SK-N-SH (cell line): ENCODE measurements at regions not wholly inside any gene's neighbourhood (a gene's known extent, or its start where the extent isn't known, plus 50 kb on each side); places are given as distances from the start of the nearest gene placed in this dataset.

Source experiments
- CTCF ChIA-PET: fragments of 300-600, 350-600 bp; formaldehyde crosslinking; extraction: SDS; loops from one replicate; lab custom pipeline; 2021; lab: Yijun Ruan, JAX
- POLR2A ChIA-PET: fragments of 350-600 bp; sonication (Branson Sonifier 250); formaldehyde crosslinking; extraction: SDS; loops from one replicate; lab custom pipeline; 2020; ENCODE audit warnings: antibody characterized with exemption, inconsistent platforms; lab: Yijun Ruan, JAX
- DNase-seq: peaks from one replicate; pipeline ENCODE4 v3.0.0; 2012
- H2AFZ ChIP-seq: fragments of 200-600 bp; sonication (generic); 2 replicates; pipeline ENCODE4 v1.8.1; 2016; ENCODE audit warnings: antibody characterized with exemption, mild to moderate bottlenecking, low read depth
- H3F3A ChIP-seq: fragments of 200-600 bp; sonication (generic); replicated peaks from 2 replicates; pipeline ENCODE3; 2016; ENCODE audit warnings: antibody characterized with exemption, mild to moderate bottlenecking; ENCODE audit not compliant: insufficient read depth
- H3K27ac ChIP-seq, 2 experiments: fragments of 200-500 bp in 1 of 2; fragments of 200-600 bp in 1 of 2; sonication (Bioruptor generic) in 1 of 2; sonication (generic), shearing (Covaris generic) in 1 of 2; 2 replicates each; pipeline versions ENCODE4 v1.5.1 to v1.6.1; 2014 to 2016; ENCODE audit warnings: low read depth in 2 of 2, inconsistent platforms in 1 of 2, low read length in 1 of 2, mild to moderate bottlenecking in 1 of 2, mixed read lengths in 1 of 2
- H3K27me3 ChIP-seq: fragments of 200-600 bp; sonication (generic), shearing (Covaris generic); 2 replicates; pipeline ENCODE4 v1.6.1; 2016; ENCODE audit warnings: mixed run types; ENCODE audit not compliant: insufficient read depth
- H3K36me3 ChIP-seq, 2 experiments: fragments of 200-500 bp in 1 of 2; fragments of 200-600 bp in 1 of 2; sonication (Bioruptor generic) in 1 of 2; sonication (generic) in 1 of 2; replicated peaks in 1 of 2; 2 replicates each; pipeline versions ENCODE3 to v1.5.1; 2014 to 2016; ENCODE audit warnings: low read length in 1 of 2, mild to moderate bottlenecking in 1 of 2; ENCODE audit not compliant: insufficient read depth in 2 of 2, control insufficient read depth in 1 of 2
- H3K4me1 ChIP-seq, 2 experiments: fragments of 200-500 bp in 1 of 2; fragments of 200-600 bp in 1 of 2; sonication (Bioruptor generic) in 1 of 2; sonication (generic), shearing (Covaris generic) in 1 of 2; 2 replicates each; pipeline versions ENCODE4 v1.5.1 to v1.6.1; 2014 to 2016; ENCODE audit warnings: low read depth in 1 of 2, low read length in 1 of 2, mixed run types in 1 of 2; ENCODE audit not compliant: insufficient read depth in 2 of 2, control insufficient read depth in 1 of 2
- H3K4me2 ChIP-seq: fragments of 200-600 bp; sonication (generic), shearing (Covaris generic); 2 replicates; pipeline ENCODE4 v1.6.1; 2017; ENCODE audit warnings: mixed run types
- H3K4me3 ChIP-seq, 2 experiments: fragments of 200-500 bp in 1 of 2; fragments of 200-600 bp in 1 of 2; sonication (Bioruptor generic) in 1 of 2; sonication (generic), shearing (Covaris generic) in 1 of 2; 2 replicates each; pipeline versions ENCODE4 v1.5.1 to v1.8.1; 2014 to 2016; ENCODE audit warnings: low read depth in 2 of 2, inconsistent platforms in 1 of 2, low read length in 1 of 2, mild to moderate bottlenecking in 1 of 2, mixed read lengths in 1 of 2, moderate library complexity in 1 of 2
- H3K79me2 ChIP-seq: fragments of 200-600 bp; sonication (generic); 2 replicates; pipeline ENCODE4 v1.8.1; 2017; ENCODE audit warnings: mild to moderate bottlenecking; ENCODE audit not compliant: insufficient read depth
- H3K9ac ChIP-seq: fragments of 200-600 bp; sonication (generic); 2 replicates; pipeline ENCODE4 v1.6.1; 2017; ENCODE audit warnings: mixed run types
- H3K9me2 ChIP-seq: fragments of 200-600 bp; sonication (generic); 2 replicates; pipeline ENCODE4 v1.6.1; 2017; ENCODE audit warnings: mixed run types
- H3K9me3 ChIP-seq: fragments of 200-600 bp; sonication (generic); 2 replicates; pipeline ENCODE4 v1.6.1; 2017; ENCODE audit warnings: mixed run types, mild to moderate bottlenecking, moderate library complexity
- H4K20me1 ChIP-seq: fragments of 200-600 bp; sonication (generic); 2 replicates; pipeline ENCODE4 v1.6.1; 2017; ENCODE audit warnings: mild to moderate bottlenecking, mixed run types; ENCODE audit not compliant: insufficient read depth
- CHD2 ChIP-seq: fragments of 150-350 bp; IDR thresholded peaks from 2 replicates; pipeline ENCODE4 v1.6.1; 2018; ENCODE audit warnings: low read length; ENCODE audit not compliant: partially characterized antibody
- ELF1 ChIP-seq: IDR thresholded peaks from 2 replicates; pipeline ENCODE4 v1.4.0; 2012
- FOSL2 ChIP-seq: IDR thresholded peaks from 2 replicates; pipeline ENCODE4 v1.4.0; 2012; ENCODE audit warnings: low read depth, mild to moderate bottlenecking, moderate library complexity, borderline replicate concordance
- GABPA ChIP-seq: IDR thresholded peaks from 2 replicates; pipeline ENCODE4 v1.4.0; 2012; ENCODE audit warnings: low read depth, mild to moderate bottlenecking
- NFIC ChIP-seq: IDR thresholded peaks from 2 replicates; pipeline ENCODE4 v1.4.0; 2012; ENCODE audit warnings: borderline replicate concordance
- NRF1 ChIP-seq: IDR thresholded peaks from 2 replicates; pipeline ENCODE4 v1.6.1; 2012; ENCODE audit warnings: low read depth, mild to moderate bottlenecking, low read length
- RAD21 ChIP-seq: IDR thresholded peaks from 2 replicates; pipeline ENCODE4 v1.6.1; 2012; ENCODE audit warnings: mild to moderate bottlenecking, low read length
- RCOR1 ChIP-seq: fragments of 150-350 bp; IDR thresholded peaks from 2 replicates; pipeline ENCODE4 v1.6.1; 2017; ENCODE audit warnings: antibody characterized with exemption, low read length
- RXRA ChIP-seq: IDR thresholded peaks from 2 replicates; pipeline ENCODE4 v1.4.0; 2012; ENCODE audit warnings: low read depth, mild to moderate bottlenecking, borderline replicate concordance
- SIN3A ChIP-seq: IDR thresholded peaks from 2 replicates; pipeline ENCODE4 v1.6.1; 2012; ENCODE audit warnings: low read depth, mild to moderate bottlenecking, low read length, moderate library complexity, borderline replicate concordance
- TCF12 ChIP-seq: IDR thresholded peaks from 2 replicates; pipeline ENCODE4 v1.4.0; 2012
- TEAD4 ChIP-seq: IDR thresholded peaks from 2 replicates; pipeline ENCODE4 v1.4.0; 2012; ENCODE audit warnings: mild to moderate bottlenecking, borderline replicate concordance; ENCODE audit not compliant: insufficient read depth
- TF ChIP-seq, protein P1 (sequence below): fragments of 150-350 bp; IDR thresholded peaks from 2 replicates; pipeline ENCODE4 v1.6.1; 2016; ENCODE audit warnings: mild to moderate bottlenecking, low read depth, low read length
- TF ChIP-seq, protein P2 (sequence below): IDR thresholded peaks from 2 replicates; pipeline ENCODE4 v1.4.0; 2012; ENCODE audit warnings: low read depth, borderline replicate concordance
- TF ChIP-seq, protein P3 (sequence below): fragments of 150-350 bp; IDR thresholded peaks from 2 replicates; pipeline ENCODE4 v1.6.1; 2017; ENCODE audit warnings: antibody characterized with exemption, low read length, low read depth, borderline replicate concordance
- TF ChIP-seq, protein P4 (sequence below): IDR thresholded peaks from 2 replicates; pipeline ENCODE4 v1.4.0; 2012; ENCODE audit warnings: low read depth, borderline replicate concordance

DNA sequence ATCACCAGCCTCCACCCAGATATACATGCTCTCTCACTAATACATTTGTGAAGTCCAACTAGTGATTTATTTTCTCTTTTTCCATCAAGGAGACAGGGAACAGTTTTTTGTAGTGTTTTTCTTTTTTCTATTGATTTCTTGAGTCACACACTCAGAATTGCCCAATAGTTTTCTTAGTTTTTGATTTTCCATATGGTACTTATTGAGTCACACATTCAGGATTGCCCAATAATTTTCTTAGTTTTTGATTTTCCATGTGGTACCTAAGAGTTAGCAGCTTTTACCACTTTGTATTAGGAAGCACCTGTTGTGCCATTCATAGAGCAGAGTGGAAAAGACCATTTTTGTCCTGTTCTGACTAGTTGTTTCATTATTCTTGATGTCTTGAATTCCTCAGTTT, 1268.8 kb downstream of the EPHA7 start:
- no peak overlapping the region for H3K9ac ChIP-seq
- no peaks in the 10 kb centered on the region for H3K4me1 ChIP-seq
- H3K9me2 ChIP-seq = no peaks in the 10 kb centered on the region
- H3F3A ChIP-seq = no peaks in the 10 kb centered on the region
- ChIA-PET POLR2A (no interaction called here), CTCF (no interaction called here)
- TF ChIP-seq TCF12 (no peak), ELF1 (no peak), NRF1 (no peak), CHD2 (no peak), RXRA (no peak), TEAD4 (no peak), NFIC (no peak), FOSL2 (no peak), RCOR1 (no peak), SIN3A (no peak), GABPA (no peak), RAD21 (no peak)
- TF ChIP-seq, protein P1, sequence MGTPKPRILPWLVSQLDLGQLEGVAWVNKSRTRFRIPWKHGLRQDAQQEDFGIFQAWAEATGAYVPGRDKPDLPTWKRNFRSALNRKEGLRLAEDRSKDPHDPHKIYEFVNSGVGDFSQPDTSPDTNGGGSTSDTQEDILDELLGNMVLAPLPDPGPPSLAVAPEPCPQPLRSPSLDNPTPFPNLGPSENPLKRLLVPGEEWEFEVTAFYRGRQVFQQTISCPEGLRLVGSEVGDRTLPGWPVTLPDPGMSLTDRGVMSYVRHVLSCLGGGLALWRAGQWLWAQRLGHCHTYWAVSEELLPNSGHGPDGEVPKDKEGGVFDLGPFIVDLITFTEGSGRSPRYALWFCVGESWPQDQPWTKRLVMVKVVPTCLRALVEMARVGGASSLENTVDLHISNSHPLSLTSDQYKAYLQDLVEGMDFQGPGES = no peak
- TF ChIP-seq, protein P2, sequence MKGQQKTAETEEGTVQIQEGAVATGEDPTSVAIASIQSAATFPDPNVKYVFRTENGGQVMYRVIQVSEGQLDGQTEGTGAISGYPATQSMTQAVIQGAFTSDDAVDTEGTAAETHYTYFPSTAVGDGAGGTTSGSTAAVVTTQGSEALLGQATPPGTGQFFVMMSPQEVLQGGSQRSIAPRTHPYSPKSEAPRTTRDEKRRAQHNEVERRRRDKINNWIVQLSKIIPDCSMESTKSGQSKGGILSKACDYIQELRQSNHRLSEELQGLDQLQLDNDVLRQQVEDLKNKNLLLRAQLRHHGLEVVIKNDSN = no peak
- TF ChIP-seq, protein P3, sequence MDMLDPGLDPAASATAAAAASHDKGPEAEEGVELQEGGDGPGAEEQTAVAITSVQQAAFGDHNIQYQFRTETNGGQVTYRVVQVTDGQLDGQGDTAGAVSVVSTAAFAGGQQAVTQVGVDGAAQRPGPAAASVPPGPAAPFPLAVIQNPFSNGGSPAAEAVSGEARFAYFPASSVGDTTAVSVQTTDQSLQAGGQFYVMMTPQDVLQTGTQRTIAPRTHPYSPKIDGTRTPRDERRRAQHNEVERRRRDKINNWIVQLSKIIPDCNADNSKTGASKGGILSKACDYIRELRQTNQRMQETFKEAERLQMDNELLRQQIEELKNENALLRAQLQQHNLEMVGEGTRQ = no peak
- TF ChIP-seq, protein P4, sequence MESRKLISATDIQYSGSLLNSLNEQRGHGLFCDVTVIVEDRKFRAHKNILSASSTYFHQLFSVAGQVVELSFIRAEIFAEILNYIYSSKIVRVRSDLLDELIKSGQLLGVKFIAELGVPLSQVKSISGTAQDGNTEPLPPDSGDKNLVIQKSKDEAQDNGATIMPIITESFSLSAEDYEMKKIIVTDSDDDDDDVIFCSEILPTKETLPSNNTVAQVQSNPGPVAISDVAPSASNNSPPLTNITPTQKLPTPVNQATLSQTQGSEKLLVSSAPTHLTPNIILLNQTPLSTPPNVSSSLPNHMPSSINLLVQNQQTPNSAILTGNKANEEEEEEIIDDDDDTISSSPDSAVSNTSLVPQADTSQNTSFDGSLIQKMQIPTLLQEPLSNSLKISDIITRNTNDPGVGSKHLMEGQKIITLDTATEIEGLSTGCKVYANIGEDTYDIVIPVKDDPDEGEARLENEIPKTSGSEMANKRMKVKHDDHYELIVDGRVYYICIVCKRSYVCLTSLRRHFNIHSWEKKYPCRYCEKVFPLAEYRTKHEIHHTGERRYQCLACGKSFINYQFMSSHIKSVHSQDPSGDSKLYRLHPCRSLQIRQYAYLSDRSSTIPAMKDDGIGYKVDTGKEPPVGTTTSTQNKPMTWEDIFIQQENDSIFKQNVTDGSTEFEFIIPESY = no peak
- H4K20me1 ChIP-seq = no peaks in the 10 kb centered on the region
- H3K36me3 ChIP-seq = no peaks in the 10 kb centered on the region
- no peak overlapping the region for H3K27ac ChIP-seq
- no peak for DNase-seq
- no peaks in the 10 kb centered on the region for H3K79me2 ChIP-seq
- no peaks in the 10 kb centered on the region for H3K9me3 ChIP-seq
- no peaks in the 10 kb centered on the region for H3K27me3 ChIP-seq
- H2AFZ ChIP-seq = no peak overlapping the region
- no peak overlapping the region for H3K4me3 ChIP-seq
- no peak overlapping the region for H3K4me2 ChIP-seq
